HG02759 (cell line): ENCODE measurements at regions not wholly inside any gene's neighbourhood (a gene's known extent, or its start where the extent isn't known, plus 50 kb on each side); places are given as distances from the start of the nearest gene placed in this dataset.
"Not testable (repeated sequence)": the region's sequence is repeated elsewhere in the genome, so short reads cannot be mapped to it uniquely, and the experiment has no call there.

ENCODE experiments used
- ATAC-seq: cut with Tn5 transposase; IDR thresholded peaks from one replicate; pipeline ENCODE4 v1.9.1; 2021; ENCODE audit warnings: mild to moderate bottlenecking, moderate library complexity; ENCODE audit not compliant: unreplicated experiment

DNA sequence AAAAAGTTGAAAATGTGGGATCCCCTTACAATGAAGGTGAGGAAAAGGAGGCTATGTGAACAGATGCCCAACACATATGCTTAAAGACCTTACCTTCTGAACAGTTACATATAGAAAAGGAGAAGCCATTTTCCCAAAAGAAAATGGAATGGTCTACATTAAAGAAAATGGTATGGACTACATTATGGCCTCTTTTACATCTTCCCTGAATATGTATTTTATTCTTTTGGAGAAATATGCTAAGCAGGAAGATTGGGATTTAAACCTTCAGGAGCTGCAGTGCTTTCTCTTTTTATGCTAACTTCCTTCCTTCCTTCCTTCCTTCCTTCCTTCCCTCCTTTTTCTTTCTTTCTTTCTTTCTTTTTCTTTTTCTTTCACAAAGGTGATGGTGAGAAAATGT lies 155.4 kb downstream of the SEC23IP start:
- ATAC-seq: no peak

DNA sequence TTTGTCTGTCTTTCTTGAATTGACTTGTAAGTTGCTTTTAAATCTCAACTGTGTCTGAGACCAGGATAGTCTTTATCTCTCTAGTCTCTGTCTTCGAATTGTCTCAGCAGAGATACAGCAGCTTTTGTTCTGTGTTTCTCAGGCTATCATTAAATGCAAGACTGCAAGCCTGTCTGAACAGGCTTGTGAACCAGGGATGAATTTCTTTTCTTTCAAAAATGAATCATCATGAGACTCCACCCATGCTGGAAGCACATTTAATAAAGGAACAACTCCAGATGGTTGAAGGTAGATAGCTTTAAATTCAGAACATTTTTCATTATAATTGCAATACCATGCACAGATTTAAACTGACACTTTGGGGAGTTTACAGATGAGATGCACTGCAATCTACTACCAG lies 155.9 kb downstream of the SEC23IP start:
- ATAC-seq: no peak

DNA sequence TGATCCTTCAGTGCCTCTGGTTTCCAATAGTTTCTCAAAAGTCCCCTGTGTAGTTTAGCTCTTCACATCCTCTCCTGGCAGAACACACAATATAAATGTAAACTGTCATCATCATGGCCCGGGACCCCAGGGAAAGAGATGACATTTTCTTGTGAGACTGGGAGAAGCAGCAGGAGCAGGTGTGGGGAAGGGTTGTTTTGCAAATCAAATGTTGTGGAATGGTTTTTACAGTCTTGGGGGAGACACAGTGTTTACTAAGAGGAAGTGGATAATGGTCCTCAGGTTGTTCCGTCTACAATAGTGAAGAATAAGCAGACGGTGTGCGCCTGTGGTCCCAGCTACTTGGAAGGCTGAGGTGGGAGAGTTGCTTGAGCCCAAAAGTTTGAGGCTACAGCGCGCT lies 159.1 kb downstream of the SEC23IP start:
- no peak for ATAC-seq

DNA sequence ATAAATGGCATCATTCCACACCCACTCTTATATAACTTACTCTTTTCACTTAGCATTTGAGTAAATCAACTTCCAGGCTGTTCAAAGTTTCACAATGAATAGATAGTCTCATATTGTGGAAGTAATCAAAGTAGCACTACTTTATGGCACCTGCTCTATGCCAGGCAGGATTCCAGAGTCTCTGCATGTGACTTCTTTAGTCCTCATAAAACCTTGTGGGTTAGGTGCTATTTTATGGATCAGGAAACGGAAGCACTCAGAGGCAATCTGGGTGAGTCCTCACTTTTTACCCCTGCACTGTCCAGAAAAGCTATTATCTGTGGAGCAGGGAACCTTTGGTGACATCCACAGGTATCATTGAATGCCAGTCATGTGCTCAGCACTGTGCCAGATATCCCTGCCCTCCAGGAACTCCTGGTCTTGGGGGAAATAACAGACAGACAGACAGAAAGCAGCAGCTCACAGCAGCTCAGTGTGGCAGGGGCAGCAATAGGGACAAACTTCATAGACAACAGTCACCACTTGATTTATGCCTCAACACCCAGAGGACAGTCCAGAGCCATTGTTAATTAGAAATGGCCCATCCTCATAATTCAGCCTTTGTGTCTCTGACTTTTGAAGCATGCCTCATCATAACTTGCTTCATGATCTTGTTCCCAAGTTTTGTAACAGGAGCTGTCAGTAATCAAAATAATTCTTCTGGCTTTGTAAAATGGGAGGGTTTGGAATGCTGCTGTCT lies 160.6 kb downstream of the SEC23IP start:
- ATAC-seq: no peak

DNA sequence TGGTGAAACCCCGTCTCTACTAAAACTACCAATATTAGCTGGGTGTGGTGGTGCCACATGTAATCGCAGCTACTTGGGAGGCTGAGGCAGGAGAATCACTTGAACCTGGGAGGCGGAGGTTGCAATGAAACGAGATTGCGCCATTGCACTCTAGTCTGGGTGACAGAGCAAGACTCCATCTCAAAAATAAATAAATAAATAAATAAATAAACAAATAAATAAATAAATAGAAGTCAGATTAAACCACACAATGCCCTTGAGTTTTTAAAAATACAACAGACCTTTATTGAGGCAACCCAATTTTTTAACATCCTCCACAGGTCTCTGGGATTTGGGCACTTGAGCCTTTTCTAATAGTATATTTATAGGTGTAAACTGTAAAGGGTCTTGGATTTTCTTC lies 167.3 kb downstream of the SEC23IP start:
- ATAC-seq: not testable (repeated sequence)

DNA sequence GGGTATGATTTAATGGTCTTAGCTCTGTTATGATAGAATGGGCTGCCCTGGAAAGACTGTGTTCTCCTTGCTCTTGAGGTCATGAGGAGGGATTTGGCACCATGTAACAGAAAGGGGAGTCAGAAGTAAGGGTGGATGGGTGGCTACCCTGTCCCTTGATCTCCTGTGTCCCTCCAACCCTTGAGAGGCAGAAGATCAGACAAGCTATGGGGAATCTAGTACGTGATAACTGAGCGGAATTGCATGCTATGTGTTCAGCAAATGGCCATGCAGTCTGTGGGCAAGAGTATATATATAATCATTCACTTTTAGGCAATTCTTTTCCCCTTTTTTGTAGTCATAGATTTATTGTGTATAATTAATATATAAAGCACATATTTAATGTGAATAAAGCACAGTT lies 174.9 kb downstream of the SEC23IP start:
- no peak for ATAC-seq

DNA sequence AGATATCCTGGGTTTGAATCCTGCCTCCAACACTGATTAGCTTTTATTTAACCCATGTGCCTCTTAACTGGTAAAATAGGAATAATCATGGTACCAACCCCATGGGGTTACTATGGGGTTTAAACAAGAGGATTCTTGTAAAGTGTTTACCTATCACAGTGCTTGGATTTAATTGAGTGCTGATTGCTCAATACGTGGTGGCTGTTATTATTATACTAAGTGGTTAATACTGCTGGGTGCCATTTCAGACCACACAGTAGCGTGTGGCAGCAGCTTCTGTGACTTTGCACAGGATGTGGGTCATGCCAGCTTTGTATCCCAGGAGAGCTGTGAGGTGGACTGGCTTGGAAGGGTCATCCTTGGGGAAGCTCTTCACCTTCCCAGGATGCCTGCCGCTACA lies 177.2 kb downstream of the SEC23IP start:
- no peak for ATAC-seq

DNA sequence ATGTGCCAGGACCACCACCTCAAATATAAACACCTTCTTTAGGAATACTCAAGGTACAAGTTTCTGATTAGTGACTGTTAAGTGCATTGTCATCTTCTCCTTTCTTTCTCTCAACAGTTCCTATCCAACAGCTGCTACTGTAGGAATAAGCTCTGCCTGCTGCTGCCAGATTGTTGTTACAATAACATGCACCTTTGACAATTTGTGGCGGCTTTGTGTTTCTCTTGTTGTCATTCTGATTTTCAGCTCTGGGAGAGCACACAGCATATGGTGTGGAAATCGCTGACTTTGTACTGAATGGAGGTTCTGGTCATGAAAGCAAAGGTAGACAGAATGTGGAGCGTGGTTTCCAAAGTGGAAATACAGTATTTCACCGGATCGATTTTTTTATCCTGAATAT lies 182.8 kb downstream of the SEC23IP start:
- no peak for ATAC-seq

DNA sequence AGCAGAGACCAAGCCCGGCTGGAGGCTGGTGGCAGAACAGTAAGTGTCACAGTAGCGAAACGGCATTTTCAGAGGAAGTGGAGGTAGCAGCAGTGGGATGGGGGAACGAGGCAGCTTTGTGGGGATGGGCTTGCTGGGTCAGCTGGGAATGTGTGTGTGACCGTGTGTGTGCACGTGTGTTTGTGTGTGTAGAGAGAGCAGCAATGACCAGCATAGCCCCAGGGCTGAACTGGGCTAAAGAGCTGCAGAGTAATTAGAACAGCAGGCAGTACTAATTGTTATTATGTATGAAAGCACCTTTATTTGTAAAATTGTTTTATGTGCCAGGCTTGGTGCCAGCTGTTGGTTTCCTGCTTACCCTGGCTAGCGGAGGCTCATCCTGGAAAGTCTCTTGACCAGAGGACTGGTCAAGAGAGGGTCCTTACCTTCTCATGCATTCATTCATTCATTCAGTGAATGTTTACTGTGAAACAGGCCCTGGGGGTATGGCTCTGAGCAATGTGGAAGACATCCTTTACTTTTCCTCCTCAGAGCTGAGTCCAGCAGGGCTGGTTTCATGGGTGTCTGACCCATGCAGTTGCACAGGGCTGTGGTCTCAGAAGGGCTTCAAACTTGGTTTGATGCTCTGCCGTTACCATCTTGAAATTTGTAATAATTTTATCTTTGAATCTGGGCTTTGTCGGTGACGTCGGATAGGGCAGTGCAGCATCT lies 184.6 kb downstream of the SEC23IP start:
- no peak for ATAC-seq

DNA sequence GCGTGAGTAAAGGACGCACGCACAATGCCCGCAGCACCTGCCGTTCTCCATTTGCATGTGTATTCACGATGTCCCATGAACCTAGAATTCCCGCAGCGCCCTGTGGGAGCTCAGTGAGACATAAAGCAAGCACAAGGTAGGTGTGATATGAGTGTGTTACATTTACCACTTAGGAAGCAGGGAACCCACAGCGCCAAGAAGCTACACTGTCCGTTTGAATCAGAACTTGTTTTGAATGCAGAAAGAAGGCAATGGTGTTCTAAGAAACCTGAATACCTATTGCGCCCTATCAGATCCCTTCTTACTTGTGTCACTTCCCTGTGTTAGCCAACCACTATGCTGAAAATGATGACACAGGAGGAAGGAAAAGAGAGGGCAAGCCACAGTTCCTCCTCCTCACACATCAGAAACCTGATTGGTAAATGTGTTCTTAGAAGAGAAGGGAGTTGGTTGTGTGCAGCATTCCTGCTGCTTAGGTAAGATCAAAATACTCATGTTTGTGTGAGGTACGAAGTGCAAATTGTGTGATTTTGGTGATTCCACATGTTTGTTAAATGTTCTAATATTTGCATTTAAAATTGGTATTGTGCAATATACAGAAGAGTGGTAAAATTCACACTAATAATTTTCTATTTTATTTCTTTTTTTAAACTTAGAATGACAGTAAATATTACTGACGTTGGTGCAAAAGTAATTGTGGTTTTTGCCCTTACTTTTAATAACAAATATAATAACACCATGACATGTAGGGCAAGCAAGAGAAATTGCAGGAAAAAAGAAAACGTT lies 185.4 kb downstream of the SEC23IP start:
- ATAC-seq: no peak

DNA sequence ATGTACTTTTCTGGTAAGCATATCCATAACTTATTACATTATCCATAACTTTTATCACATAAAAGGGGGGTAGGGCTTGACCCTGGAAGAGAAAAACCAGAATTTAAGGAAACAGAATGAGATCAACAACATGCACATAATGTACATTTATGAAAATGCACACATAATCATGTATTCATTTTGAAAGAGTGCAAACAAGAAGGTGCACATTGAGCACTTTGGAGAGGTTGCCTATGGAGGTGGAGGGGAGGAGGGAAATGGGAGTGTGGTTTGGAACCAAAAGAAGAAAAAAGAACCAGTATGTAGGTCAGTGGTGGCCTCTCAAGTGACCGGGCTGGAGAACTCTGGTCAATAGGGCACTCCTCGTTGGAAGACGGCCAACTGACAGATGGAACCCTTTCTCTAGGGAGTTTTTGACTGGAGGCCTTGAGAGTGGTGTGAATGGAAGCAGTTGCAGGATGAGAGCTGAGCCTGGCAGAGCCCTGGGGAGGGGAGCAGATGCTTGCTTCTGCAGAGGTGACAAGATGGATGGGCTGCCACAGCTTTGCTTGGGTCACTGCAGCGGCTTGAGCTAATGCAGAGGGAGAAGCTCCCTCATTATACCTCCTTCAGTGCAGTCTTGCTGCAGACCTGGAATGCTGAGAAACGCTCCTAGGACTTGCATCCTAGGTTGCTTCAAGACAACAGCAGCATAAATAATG lies 192.7 kb downstream of the SEC23IP start:
- ATAC-seq: no peak

DNA sequence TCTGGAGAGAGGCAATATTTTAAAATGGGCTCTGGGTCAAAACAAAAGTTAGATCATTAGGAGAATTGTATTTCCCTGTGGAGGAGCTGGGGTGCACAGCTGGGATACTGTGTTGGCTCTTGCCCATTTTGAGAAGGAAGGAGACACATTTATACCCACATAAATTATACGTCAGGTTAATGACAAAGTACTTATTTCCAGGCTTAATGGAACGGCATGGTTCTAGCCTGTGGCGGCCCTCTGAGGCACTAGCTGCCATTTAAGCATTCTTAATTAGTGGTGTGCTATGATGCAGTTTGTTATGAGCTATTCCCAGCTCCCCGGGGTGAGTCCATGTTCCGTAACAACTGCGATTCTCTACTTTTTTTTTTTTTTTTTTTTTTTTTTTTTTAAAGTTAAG lies 193.5 kb downstream of the SEC23IP start:
- ATAC-seq: no peak

DNA sequence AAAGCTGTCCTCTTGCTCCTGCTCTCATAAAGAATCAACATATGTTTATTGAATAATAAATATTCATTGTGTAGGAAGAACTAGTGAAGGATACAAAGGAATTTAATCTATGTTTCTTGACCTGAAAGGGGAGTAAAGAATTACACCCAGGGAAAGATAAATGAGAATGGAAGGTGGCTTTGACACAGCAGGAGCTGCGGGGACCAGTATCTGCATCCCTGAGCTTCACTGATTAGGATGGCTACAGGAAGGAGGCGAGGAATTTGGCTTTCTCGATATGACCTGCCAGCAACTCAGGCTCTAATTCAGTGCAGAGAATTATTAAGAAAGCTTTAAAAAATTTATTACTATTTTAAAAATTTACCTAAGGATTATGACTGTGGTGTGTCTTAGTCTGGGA lies 194.6 kb downstream of the SEC23IP start:
- no peak for ATAC-seq

DNA sequence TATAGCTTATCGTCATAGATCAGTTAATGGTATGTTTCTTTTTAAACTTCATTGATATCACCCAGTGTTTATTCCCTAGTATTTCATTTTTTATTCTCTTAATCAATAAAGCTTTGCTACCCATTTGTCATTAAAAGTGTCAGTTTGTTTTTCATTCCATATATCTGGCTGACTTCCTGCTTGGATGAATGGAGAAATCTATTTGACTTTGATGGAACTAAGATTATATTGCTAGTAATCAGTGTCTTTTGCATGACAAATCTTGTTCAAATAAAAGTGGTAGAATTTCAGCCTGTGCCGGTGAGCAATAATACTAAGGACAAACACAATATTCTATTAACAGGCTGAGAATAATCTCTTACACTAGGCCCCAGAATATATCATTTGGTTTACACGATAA lies 203.3 kb downstream of the SEC23IP start:
- no peak for ATAC-seq

DNA sequence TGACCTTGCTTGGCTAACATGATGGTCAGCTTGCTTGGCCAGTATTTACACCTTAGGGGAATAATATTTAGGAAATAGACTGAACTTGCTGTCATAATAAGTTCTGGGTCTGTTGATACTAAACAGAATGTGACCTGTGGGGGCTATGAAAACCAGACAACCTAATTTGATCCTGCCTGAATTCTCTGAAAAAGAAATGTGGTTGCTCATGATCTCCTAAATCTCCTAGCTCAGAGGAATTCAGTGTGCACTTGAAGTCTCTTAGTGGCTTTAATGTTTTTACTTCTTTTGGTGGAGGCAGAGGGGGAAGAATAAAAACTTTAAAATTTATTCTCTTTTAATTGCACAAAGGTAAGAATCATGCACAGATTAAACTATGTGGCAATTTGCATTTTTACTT lies 205.2 kb downstream of the SEC23IP start:
- ATAC-seq: no peak

DNA sequence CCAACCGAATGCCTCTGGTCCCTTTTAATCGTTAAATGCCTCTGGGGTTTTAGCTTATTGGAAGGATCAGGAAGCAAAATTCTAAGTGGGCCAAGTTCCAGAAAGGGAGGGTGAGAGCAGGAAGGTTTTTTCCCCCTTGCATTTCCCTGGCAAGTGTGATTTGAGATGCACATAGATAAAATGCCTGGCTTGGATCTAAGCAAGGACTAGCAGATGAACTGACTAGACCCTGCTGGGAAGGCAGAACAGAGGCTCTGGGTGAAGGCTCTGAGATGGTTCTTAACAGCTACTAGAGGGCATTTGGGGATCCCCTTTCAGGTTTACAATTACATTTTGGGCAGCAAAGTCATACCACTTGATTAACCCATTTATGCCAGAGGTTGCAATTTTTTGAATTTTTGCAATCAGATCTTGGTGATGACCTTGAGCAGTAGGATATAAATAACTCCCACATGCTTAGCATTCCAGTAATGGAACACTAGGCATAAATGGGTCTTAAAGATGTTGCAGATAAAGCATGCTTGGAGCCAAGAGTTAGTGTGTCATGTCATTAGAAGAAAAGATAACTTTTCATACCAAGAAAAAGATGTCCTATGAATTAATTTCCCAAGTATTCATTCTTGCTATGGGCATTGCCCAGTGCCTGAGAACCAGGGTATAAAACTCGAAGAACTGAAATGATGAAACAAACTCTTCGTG lies 205.9 kb downstream of the SEC23IP start:
- ATAC-seq: no peak

DNA sequence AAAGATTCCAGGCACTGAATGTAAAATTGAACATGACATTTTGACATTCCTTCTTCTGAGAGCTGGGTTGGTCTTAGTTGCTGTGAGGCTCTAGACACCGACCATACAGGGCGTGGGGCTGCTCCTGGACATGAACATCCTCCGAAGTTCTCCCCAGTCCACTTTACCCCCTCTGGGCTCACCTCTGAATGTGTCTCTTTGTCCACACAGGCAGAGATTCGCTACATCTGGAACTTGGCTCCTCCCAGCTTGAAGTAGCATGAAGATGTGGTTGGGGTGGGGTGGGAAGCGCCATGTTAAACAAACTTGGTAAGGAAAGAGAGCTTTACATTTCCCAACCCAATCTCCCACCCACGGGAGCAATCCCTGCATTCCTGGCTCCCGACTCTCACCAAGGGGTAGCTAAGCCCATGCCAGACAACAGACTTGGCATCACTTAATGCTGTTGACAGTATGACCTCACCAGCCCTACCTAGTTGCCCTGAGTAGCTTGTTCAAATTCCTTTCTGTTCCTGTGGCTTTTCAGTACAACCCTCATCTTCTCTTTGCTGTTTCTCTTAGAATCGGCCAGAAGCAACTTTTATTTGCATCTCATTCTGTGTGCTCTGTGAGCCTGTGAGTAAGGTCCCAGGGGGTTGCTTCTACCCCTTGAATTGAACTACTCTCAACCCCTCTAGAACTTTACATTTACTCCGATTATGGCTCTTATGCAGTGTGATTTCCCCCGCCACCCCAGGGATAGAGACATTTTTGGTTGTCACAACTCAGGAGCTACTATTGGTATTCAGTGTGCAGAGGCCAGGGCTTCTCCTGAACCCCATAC lies 211.4 kb downstream of the SEC23IP start:
- no peak for ATAC-seq

DNA sequence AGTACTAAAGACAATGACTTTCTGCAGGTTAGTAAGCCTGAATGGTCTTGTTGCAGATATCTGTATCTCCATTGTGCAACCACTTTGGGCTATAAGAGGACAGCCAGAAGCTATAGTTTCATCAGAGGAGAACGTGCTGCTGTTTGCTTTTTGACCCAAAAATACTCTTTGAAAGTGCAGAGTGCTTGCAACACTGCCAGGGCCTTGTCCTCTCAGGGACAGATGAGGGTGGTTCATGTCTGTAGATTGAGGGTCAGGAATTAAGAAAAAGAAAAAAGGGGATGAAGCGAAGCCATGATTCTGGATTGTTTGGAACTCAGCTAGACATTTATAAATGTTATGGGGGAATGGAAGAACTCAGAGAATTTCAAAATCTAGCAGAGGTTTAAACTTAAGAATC lies 212.5 kb downstream of the SEC23IP start:
- no peak for ATAC-seq

DNA sequence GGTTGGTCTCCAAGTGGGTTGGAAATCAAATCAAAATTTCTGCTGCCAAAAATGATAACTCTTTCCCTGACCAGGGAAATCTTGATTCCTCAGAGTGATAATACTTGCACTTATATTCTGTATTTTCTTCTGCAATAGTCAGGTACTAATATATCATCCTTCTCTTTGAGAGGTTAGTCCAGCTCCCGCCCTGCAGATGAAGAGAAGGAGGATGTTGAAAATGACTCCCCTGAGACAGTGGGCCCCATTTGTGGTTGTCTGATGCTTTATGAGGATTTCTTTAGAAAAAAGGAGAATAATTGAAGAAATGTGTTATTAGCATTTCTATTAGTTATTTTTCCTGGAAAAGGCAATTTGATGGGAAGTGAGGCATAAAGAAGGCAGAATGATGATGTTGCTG lies 213.0 kb downstream of the SEC23IP start:
- ATAC-seq: no peak

DNA sequence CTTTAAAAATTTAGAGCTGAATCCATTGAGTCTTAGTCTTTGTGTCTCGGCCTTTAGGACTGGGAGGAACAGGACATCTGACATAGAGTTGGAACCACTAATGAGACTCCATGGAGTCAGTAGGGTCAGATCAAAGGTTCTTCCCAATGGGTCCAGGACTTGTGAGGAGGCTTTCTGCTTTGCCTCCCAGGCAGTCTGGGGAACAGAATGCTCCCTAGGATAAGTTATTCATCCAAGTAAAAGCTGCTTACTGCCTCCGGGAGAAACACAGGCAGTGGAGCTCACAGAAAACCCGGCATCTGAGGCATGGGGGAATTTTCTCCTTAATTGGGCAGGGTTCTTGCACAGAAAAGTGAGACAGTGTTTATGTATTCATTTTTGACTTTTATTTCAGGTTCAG lies 216.4 kb downstream of the SEC23IP start:
- no peak for ATAC-seq
